NCI-H748 (cell line): ENCODE measurements at regions not wholly inside any gene's neighbourhood (a gene's known extent, or its start where the extent isn't known, plus 50 kb on each side); places are given as distances from the start of the nearest gene placed in this dataset.
"Not testable (repeated sequence)": the region's sequence is repeated elsewhere in the genome, so short reads cannot be mapped to it uniquely, and the experiment has no call there.

Experiments
- DNase-seq: peaks from one replicate; lab custom pipeline; 2025; ENCODE audit not compliant: unreplicated experiment; lab: John Stamatoyannopoulos, UW

DNA sequence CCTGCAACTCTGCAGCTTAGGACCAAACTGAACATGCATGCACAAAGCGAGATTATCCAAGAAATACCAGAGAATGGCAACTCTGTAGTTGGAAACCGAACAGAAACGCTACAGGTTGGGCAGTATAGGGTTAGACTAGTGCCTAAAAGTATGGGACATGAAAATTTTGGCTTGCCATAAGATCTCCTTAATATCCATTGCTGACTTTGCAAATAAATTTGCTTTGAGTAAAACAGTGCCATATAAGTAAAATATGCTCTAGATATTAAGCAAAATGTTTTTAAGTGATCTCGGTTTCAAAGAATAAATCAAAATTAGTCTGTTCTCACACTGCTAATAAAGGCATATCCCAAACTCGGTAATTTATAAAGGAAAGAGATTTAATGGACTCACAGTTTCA, 456.0 kb downstream of the PRDM9 start:
- DNase-seq = no peak

DNA sequence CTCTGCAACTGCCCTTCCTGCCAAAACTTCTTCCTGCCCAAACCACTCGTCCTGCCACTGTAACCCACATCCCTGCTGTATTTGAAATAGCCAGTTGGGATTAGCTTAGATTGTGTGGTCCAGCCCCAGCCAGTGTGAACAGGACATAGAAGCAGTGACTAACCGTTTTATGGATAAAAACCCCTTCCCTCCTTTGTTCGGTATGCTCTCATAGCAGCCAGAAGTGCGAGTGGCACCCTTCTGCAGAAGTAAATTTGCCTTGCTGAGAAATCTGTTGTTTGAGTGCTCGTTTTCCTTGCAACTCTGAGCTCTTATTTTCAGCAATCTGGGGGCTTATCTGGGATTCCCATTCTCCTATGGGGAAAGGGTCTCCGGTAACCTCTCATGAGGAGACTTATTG, 470.0 kb downstream of the PRDM9 start:
- no peak for DNase-seq

DNA sequence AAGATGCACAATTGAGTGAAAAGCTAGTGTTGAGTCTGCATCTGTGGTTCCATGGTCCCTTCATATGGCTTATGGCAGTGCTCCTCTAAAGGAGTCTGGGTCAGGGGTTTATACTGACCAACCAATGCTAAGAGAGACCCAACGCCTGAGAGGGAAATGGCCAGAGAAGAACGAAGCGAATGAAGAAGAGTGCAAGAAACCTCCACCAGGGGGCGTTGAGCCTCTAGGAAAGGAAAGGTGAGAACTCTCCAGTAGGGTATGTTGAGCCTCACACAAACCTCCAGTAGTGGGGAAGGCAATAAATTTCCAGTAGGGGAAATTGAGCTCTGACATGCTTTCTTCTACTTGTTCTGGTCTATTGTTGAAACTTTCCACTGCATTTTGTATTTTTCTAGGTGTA, 470.6 kb downstream of the PRDM9 start:
- peak; percentile 67 for DNase-seq

DNA sequence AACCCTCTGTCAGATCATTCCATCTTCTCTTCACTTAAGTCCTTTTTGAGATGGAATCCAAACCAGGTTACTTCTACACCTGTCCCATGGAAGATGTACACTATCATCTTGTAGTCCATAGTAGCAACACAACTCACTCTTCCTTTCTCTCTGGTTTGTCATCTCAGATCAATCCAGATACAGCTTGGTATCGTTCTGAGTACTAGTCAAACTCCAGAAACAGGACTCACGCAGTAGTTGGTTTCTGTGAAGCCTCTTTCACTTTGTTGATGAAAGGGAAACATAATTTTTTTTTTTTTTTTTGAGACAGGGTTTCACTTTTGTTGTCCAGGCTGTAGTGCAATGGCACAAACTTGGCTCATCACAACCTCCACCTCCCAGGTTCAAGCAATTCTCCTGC, 484.0 kb downstream of the PRDM9 start:
- DNase-seq = no peak

DNA sequence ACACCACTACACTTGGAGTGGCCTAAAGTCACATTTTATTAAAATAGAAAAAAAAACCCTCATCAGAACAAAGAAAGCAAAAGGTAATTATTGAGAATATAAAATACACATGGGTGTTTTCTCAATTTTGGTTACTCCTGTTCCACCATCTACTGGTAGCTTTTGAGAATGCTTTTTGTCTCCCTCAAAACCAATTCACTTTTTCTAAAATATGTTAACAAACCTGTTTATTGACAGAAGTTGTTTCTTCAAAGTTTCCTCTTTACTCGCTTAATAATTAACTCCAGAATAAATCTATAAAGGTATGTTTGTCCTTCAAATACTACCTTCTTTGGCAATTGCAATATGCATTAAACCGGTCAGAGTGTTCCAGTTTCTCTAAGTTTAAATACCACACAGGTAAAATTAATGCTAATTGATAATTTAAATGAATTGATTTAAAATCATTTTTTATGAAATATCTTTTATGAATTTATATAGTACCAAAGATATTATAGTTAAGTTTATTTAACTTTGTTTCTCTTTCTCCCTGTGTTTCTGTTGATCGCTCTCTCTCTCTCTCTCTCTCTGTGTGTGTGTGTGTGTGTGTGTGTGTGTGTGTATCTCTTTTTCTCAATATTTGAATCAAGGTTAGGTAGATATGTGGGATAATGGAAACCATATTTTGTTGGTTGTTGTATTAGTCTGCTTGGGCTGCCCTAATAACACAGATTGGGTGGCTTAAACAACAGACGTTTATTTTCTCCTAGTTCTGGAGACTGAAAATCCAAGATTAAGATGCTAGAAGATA, 487.4 kb downstream of the PRDM9 start:
- peak; percentile 17 for DNase-seq

DNA sequence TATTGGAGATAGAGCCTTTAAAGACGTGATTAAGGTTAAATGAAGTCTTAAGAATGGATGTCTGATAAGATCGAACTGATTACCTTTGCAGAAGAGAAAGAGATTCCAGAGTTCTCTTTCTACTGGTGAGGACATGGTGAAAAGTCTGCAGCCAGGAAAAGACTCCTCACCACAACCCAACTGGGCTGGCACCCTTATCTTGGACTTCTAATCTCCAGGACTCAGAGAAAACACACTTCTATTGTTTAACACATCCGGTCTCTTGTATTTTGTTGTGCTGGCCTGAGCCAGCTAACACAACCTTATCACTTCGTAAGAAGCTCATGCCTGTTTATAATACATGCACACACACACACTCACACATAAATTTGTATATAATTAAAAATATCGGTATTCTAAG, 489.1 kb downstream of the PRDM9 start:
- no peak for DNase-seq

DNA sequence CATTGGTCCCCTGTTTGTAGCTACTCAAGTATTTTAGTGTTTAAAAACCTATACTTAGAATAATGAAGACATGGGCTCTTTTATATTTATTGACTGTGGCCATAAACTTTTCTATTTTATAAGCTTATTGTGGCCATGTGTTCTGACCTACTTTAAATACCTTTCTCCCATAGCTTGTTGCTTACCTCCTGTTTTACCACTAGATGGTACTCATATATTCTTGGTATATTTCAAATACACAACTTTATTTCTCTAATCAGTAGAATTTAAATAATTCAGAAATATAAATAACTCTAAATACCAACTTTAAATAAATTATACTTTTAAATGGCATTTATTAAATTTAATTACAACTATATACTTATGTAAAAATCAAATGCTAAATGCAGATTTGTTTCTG, 498.0 kb downstream of the PRDM9 start:
- DNase-seq = no peak

DNA sequence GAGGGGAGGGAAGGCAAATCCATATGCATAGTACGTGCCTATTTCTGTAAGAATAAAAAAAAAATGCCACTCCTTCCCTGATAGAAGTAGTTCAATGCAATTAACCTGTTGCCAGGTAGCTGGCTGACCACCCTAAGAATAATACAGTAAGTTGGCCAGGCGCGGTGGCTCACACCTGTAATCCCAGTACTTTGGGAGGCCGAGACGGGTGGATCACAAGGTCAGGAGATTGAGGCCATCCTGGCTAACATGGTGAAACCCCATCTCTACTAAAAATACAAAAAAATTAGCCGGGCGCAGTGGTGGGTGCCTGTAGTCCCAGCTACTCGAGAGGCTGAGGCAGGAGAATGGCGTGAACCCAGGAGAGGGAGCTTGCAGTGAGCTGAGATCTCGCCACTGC, 510.3 kb downstream of the PRDM9 start:
- not testable (repeated sequence) for DNase-seq

DNA sequence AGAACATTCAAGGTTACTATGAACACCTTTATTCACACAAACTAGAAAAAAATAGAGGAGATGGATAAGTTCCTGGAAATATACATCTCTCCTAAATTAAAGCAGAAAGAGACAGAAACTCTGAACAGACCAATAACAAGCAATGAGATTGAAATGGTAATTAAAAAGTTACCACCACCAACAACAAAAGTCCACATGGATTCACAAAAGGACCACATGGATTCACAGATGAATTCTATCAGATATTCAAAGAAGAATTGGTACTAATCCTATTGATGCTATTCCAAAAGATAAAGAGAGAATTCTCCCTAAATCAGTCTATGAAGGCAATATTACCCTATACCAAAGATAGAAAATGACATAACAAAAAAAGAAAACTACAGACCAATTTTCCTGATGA, 518.9 kb downstream of the PRDM9 start:
- no peak for DNase-seq

DNA sequence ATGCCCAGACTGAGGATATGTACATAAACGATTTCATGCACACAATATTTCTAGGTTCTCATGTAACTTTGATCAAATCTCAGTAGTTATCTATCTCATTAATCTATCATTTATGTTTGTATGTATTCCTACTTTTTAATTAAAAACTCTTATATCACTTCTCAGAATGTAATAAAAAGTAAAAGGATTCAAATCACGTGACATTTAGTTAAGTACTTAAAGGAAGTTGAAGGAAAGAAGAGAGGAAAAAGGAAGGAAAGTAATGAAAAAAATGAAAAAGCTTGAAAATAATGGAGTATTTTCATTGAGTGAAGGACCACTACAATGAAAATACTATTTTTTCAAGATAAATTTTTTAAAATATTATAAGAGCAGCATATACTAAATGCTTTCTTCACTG, 535.3 kb downstream of the PRDM9 start:
- DNase-seq = no peak

DNA sequence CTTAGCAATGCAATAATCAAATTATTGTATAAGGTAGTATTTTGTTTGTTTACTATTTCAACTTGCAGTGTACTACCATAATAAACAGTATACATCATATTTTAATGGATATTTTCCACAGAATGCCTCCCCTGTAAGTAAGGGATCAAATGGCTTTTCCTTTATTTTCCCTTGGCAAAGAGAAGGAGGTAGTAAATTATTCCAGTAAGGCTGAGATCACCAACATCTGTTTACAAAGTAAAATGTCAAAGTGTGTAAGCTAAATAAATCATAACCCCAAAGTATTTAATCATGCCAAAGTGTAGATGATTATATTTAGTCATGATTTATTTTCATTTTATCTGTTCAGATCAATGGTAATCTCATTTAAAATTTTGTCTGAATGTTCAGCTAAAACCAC, 537.6 kb downstream of the PRDM9 start:
- DNase-seq = no peak

DNA sequence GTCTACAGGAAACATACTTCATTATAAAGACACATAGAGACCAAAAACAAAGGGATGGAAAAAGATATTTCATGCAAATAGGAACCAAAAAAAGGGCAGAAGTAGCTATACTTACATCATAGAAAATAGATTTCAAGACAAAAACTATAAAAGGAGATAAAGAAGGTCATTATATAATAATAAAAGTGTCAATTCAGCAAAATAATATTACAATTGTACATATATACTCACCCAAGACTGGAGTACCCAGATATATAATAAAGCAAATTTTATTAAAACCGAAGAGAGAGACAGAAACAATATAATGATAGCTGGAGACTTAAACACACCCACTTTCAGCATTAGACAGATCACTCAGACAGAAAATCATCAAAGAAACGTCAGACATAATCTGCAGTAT, 546.3 kb downstream of the PRDM9 start:
- DNase-seq = no peak

DNA sequence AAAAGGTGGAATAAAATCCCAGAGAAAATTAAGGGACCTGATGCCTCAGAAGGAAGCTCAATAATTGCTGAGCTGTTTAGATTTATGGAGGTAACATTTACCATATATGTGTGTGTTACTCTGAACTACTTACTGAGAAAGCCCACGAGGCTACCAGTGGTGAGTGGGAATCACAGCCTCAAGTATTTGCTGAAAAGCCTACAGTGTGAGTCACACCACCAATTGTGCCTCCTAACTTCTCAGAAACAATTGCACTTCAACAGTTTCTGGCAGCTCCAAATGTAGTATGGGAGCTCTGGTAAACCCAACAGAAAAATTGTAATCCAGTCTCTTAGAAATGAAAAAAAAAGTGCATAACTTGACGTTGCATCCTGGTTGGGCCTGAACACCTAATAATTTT, 551.6 kb downstream of the PRDM9 start:
- DNase-seq = no peak

DNA sequence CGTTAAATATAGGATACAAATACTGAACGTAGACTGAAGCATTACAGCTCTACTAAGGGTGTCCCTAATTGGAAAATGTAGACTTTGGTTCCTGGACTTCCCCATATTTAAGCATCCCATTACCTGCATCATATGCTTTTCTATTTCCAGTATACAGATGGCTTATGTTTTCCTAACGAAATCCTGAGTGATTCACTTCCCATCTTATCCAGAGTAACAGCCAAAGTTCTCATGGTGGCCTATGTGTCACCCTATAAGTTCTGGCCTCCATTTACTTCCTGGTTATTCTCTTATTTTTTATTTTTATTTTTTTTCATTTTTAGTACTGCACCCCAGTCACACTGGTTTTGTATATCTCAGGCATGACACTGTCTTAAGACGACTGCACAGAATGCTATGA, 552.3 kb downstream of the PRDM9 start:
- no peak for DNase-seq

DNA sequence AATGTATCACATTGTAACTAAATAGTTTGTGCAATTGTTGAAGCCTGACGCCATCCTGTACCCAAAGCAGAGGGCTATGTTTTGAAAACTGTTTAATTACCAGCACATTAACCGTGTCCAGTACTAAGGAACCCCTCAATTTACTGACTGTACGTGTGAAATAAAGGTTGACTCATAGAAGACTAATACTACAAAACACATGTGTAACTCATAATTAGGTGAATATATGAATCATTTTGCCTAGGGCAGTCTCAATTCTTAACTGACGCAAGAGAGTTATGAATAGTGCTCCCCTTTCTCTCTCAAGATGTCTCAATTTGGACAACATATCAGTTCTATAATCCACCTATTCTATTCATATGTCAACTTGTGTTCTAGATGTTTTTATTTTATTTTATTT, 558.4 kb downstream of the PRDM9 start:
- no peak for DNase-seq

DNA sequence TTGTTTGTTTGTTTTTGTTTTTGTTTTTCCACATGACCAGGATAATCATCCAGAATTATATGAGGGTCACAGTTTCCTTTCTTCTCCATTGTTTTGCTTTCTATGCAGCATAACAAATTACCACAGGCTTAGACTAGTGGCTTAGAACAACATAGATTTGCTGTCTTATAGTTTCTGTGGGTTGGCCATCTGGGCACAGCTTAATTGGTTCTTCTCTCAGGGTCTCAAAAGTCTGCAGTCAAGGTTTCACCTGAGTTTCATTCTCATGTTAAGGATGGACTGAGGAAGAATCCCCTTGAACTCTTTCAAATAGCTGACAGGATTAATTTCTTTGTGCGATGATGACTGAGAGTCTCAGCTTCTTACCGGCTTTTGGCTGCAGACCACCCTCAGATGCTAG, 559.8 kb downstream of the PRDM9 start:
- no peak for DNase-seq

DNA sequence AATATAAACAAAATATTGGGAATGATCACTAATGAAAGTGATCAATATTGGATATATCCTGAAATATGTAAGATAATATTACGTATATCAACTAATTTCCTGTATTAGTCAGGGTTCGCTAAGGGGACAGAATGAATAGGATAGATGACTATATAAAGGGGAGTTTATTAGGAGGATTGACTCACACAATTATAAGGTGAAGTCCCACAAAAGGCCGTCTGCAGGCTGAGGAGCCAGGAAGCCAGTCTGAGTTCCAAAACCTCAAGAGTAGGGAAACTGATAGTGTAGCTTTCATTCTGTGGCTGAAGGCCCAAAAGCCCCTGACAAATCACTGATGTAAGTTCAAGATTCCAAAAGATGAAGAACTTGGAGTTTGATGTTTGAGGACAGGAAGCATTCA, 561.1 kb downstream of the PRDM9 start:
- no peak for DNase-seq

DNA sequence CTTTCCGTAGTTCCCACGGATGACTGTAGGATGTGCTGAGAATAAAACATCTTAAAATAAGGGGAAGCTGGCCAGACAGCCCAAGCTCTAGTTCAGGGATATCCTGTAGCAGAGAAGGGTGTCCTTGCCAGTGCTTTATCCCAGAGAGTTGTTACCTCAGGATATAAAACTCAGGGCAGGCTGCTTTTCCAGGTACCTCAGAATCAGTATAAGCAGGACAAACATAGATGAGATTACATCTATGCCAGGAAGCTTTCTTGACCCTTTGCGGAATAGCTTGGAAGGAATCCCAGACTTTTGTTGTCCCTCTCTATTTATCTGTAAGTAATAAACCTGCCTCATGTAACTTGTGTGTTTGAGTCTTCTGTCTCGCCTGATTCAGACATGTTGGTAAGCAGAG, 565.7 kb downstream of the PRDM9 start:
- DNase-seq = no peak

DNA sequence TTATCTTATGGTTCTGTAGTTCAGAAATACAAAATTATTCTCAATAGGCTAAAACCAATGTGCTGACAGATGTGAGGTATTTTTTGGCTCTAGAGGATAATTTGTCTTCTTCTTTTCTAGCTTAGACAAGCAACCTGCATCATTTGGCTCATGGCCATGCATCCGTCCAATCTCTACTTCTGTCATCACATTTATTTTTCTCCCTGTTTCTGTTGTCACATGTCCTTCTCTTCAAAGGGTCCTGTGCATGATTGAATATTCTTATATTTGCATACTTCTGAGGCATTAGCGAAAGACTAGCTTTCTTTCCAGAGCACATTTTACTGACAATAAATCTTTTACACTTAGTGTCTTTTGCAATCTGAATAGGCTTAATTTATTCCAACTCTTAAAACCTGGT, 564.7 kb downstream of the CDH10 start:
- DNase-seq = no peak

DNA sequence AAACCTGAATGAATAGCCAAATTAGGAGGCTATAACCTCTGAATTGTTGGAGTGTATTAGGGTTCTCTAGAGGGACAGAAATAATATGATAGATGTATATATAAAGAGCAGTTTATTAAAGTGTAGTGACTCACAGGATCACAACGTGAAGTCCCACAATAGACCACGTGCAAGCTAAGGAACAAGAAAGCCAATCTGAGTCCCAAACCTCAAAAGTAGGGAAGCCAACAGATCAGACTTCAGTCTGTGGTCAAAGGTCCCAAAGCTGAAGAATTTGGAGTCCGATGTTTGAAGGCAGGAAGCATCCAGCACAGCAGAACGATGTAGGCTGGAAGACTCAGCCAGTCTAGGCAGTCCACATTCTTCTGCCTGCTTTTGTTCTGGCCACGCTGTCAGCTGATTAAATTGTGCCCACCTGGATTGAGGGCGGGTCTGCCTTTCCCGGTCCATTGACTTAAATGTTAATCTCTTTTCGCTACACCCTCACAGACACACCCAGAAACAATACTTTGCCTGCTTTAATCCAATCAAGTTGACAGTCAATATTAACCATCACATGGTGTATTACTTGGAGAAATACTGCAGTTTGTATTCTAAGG, 550.6 kb downstream of the CDH10 start:
- DNase-seq = peak; percentile 87

DNA sequence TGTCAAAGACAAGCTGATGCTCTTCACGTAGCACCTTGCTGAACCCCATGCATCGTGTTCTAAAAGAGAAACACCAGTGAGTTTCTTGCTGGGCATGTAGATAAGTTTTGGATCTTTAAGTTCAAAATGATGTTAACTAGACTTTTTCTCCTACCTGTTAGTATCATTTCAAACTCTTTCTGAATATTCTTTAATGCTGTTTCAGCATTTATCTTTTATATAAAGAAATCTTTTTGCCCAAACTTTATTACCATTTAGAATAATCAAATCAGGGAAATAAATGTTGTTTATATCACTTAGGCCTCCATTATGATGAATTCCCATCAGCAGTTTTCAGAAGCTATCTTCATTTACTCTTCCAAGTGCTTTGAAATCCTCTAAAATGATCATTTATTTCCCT, 542.8 kb downstream of the CDH10 start:
- no peak for DNase-seq

DNA sequence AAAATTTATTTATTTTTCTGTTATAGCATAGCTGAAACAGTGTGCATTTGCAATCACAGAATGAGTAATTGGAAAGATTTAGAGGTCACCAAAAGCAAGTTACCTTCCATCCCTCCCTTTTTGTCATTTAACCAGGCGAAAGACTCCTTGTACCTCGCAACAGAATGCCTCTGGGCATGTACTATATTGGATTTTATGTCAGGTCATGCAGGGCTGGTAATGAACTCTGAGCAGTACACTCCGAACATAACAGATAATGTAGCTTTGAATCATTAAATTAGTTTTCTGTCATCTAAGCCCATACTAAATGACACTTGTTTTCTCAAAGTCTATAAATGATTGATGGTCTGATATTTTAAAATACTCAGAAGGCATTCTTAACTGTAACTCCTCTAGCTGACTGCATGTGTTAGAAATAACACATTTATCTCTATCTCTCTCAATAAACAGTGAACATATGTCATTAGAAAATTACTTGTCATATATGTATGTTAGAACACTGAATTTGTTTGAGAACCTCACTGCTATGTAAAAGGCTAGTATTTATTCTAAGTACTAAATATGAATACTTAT, 541.2 kb downstream of the CDH10 start:
- no peak for DNase-seq
